GM12864 (cell line): ENCODE measurements at regions not wholly inside any gene's neighbourhood (a gene's known extent, or its start where the extent isn't known, plus 50 kb on each side); places are given as distances from the start of the nearest gene placed in this dataset.

Source experiments
- DNase-seq: peaks from one replicate; pipeline ENCODE4 v3.0.0-alpha.2; 2011; ENCODE audit warnings: low read depth
- H3K4me3 ChIP-seq: 2 replicates; pipeline ENCODE4 v1.5.1; 2011; ENCODE audit warnings: mild to moderate bottlenecking, low read depth, low read length, control low read depth
- CTCF ChIP-seq: IDR thresholded peaks from 2 replicates; pipeline ENCODE4 v1.5.1; 2011; ENCODE audit warnings: low read depth, mild to moderate bottlenecking, moderate library complexity, low read length, control low read depth, inconsistent platforms; ENCODE audit errors: missing control alignments

- no peak for DNase-seq
- no peak for TF ChIP-seq CTCF
- H3K4me3 ChIP-seq: no peak overlapping the region
These were observed 54.3 kb upstream of the ACP3 start for GRCh38 chr3:132262956-132263355.

- H3K4me3 ChIP-seq: no peak overlapping the region
- no peak for TF ChIP-seq CTCF
- DNase-seq: no peak
These were observed 52.2 kb upstream of the ACP3 start for GRCh38 chr3:132265028-132265427.

GRCh38 chr3:132265488-132265887, 51.7 kb upstream of the ACP3 start:
- H3K4me3 ChIP-seq: no peak overlapping the region
- DNase-seq: no peak
- no peak for TF ChIP-seq CTCF

GRCh38 chr3:132267391-132267993, 49.7 kb upstream of the ACP3 start:
- H3K4me3 ChIP-seq: no peak overlapping the region
- no peak for DNase-seq
- no peak for TF ChIP-seq CTCF
